ENCODE measurements at regions not wholly inside any gene's neighbourhood (a gene's known extent, or its start where the extent isn't known, plus 50 kb on each side); places are given as distances from the start of the nearest gene placed in this dataset.

DNA sequence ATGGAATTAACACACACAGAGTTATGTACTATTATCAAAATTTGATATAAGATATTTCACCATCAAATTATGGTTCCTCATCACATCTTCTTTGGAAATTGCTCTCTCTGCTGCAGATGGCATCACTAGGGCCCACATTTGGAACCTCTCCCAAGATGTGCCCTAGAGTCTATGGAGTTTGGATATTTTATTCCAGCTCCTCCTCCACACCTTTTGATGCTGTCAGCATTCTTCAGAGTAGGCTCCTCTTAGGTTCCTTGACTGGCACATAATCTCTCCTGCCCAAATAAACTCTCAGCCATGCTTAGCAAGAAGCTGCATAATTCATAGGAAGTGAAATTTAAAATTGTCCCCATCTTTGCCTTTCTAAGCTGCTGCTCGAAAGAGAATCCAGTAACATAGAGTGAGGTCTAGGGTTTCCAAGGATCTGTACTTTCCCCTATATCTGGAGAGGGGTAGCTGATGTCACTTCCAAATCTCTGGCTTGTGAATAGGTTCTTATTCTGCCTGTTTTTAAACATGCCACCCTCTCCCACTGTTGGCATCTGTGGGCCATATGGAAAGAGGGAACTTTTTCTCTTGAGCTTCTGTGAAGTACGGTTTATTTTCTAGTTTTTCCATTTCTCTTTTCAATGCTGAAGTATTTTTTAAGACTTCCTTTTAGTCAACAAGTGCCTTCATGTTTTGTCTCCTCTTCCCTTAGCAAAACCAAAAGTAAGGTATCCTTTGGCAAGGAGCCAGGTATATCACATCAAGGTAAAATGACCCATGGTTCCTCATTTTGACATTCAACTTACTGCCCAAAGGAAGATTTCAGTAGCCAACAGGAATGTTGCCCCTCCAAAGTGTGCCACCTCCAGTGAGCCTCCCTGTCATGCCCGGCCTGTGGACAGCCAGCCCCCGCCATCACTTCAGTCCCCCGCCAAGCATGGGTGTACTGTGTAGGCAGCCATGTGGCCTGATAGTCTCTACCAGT, 75.3 kb upstream of the C2CD4B start:
- Mint-ChIP-seq H3K4me3 (no peak overlapping the region), H3K27ac (no peak overlapping the region), H3K27me3 (no peaks in the 10 kb centered on the region), H3K36me3 (ENCODE audit: low read depth) (no peaks in the 10 kb centered on the region), H3K4me1 (no peaks in the 10 kb centered on the region), H3K9me3 (no peaks in the 10 kb centered on the region)
- ChIA-PET CTCF (no interaction called here), POLR2A (no interaction called here)
- DNase-seq (no peak), ATAC-seq (ENCODE audit: low read depth) (no peak)
- intact Hi-C loops (cut with micrococcal nuclease), result no loop called here
- TF ChIP-seq, protein P1, sequence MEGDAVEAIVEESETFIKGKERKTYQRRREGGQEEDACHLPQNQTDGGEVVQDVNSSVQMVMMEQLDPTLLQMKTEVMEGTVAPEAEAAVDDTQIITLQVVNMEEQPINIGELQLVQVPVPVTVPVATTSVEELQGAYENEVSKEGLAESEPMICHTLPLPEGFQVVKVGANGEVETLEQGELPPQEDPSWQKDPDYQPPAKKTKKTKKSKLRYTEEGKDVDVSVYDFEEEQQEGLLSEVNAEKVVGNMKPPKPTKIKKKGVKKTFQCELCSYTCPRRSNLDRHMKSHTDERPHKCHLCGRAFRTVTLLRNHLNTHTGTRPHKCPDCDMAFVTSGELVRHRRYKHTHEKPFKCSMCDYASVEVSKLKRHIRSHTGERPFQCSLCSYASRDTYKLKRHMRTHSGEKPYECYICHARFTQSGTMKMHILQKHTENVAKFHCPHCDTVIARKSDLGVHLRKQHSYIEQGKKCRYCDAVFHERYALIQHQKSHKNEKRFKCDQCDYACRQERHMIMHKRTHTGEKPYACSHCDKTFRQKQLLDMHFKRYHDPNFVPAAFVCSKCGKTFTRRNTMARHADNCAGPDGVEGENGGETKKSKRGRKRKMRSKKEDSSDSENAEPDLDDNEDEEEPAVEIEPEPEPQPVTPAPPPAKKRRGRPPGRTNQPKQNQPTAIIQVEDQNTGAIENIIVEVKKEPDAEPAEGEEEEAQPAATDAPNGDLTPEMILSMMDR (IDR thresholded peaks at IDR 0.05), result no peak

DNA sequence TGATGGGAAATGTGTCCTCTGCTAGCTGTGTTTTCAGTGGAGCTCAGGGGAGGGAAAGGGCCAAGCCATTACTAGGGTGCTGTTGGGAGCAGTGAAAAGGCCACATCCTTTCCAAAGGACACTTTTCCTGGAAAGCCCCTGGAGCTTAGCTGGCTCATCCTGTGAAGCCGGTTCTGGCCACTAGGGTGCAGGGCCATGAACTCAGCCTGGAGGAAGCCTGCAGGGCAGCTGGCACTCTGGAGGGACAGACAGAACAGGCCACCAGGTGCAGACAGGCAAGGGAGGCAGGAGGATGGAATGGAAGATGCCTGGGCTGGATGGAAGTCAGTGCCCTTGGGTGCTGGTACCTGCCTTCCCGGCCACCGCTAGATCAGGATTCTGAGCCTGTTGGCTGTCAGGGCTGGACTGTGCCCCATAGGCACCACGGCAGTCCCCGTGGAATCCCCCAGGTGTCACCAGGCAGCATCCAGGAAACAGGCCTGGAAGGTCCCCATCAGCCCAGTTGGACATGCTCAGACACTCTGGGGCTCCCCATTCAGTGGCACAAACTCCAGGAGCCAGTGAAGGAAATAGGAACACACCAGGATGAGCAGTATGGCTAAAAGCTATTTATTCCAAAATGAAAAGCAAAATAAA, 76.2 kb upstream of the C2CD4B start:
- CTCF ChIA-PET, result no interaction called here
- TF ChIP-seq, protein P1 (IDR thresholded peaks at IDR 0.05), result no peak
- DNase-seq (no peak), ATAC-seq (ENCODE audit: low read depth) (no peak)
- intact Hi-C loops (cut with micrococcal nuclease), result no loop called here
- Mint-ChIP-seq H3K36me3 (ENCODE audit: low read depth) (no peaks in the 10 kb centered on the region), H3K4me3 (no peak overlapping the region), H3K9me3 (no peaks in the 10 kb centered on the region), H3K27me3 (no peaks in the 10 kb centered on the region), H3K27ac (no peak overlapping the region), H3K4me1 (no peaks in the 10 kb centered on the region)
- POLR2A ChIA-PET, result no interaction called here

DNA sequence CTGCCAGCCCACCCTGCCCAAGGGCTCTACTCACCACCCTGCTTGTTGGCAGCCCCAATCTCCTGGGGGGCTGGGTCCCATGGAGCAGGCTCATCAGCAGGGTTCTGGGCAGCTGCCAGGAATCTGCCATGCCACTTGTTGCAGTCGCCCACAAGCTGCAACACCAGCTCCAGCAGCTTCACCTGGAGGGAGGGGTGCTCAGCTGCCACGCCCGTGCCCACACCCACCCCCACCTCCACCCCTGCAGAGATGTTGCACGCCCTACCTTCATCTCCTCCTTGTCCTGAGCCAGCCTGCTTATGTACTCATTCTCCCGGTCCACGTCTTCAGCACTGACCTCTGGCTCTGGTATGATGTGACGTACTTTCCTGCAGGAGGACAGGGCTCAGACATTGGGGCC, 77.9 kb upstream of the C2CD4B start:
- no peak for DNase-seq
- intact Hi-C loops (cut with micrococcal nuclease), result no loop called here
- Mint-ChIP-seq H3K27me3 (peaks cover 3% of the 10 kb centered on the region), H3K4me3 (no peak overlapping the region), H3K36me3 (ENCODE audit: low read depth) (no peaks in the 10 kb centered on the region), H3K9me3 (no peaks in the 10 kb centered on the region), H3K27ac (no peak overlapping the region), H3K4me1 (no peaks in the 10 kb centered on the region)
- POLR2A ChIA-PET, result no interaction called here
- CTCF ChIA-PET, result no interaction called here
- TF ChIP-seq, protein P1 (IDR thresholded peaks at IDR 0.05), result no peak
- no peak for ATAC-seq (ENCODE audit: low read depth)

DNA sequence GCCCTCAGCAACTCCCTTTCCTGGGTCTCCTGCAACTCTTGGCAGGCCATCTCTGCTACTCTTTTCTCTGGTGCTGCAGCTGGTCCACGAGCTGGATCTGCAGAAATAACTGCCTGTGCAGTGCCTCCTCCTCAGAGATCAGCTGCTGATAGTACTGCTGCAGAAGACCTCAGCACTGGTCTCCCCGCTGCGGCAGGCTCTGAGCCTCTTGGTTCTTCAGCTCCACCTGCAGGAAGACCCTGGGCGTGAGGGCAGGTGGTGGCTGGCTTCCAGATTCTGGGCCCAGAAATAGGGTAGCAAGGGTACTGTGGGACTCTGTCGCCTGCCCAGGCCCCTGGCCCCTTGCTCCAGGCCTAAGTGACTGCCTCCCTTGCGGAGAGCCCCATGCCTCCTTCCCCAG, 79.7 kb upstream of the C2CD4B start:
- ChIA-PET CTCF (no interaction called here), POLR2A (no interaction called here)
- Mint-ChIP-seq H3K4me3 (no peak overlapping the region), H3K9me3 (no peaks in the 10 kb centered on the region), H3K27ac (no peak overlapping the region), H3K4me1 (no peaks in the 10 kb centered on the region), H3K27me3 (peaks cover 3% of the 10 kb centered on the region), H3K36me3 (ENCODE audit: low read depth) (no peaks in the 10 kb centered on the region)
- intact Hi-C loops (cut with micrococcal nuclease), result no loop called here
- ATAC-seq (ENCODE audit: low read depth) (no peak), DNase-seq (no peak)
- TF ChIP-seq, protein P1 (IDR thresholded peaks at IDR 0.05), result no peak

DNA sequence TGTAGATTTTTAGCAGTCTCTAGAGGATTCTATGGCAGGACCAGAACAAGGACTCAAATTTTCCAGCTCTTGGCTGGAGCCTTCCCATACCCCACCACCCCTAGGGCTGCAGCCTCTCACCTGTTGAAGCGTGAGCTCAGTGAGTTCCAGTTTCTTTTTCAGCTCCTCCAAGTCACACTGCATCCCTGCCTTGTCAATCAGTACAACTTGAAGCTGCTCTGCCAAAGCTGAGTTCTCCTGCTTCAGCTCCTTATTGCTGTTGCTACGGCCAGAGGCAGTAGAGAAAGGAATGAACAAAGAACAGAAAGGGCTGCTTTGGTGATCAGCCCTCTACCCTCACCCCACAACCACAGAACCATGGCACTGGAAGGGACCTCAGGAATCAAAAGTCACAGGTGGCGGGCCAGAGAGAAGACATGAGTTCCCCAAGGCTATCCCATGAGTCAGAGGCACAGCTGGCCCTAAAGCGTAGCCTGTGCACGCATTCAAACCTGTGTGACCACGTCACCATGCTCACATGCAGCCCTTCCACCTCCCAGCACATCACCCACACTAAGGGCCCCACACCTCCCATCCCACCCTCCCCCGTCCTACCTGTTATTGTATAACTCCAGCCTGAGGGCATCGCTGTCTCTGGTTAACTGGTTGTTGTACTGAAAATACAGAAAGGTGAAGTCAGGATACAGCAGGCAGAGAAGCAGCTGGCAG, 83.3 kb upstream of the C2CD4B start:
- POLR2A ChIA-PET, result no interaction called here
- H3K27me3 Mint-ChIP-seq, result peaks cover 3% of the 10 kb centered on the region
- H3K27ac Mint-ChIP-seq, result no peak overlapping the region
- H3K4me1 Mint-ChIP-seq, result no peaks in the 10 kb centered on the region
- DNase-seq (no peak), ATAC-seq (ENCODE audit: low read depth) (no peak)
- H3K9me3 Mint-ChIP-seq, result no peaks in the 10 kb centered on the region
- intact Hi-C loops (cut with micrococcal nuclease), result no loop called here
- CTCF ChIA-PET, result no interaction called here
- TF ChIP-seq, protein P1 (IDR thresholded peaks at IDR 0.05), result no peak
- no peak overlapping the region for H3K4me3 Mint-ChIP-seq
- H3K36me3 Mint-ChIP-seq (ENCODE audit: low read depth), result no peaks in the 10 kb centered on the region
